GM12878 (cell line): ENCODE measurements at regions not wholly inside any gene's neighbourhood (a gene's known extent, or its start where the extent isn't known, plus 50 kb on each side); places are given as distances from the start of the nearest gene placed in this dataset.

Experiments
- ATAC-seq: fragments of 200-7000 bp; cut with Tn5 transposase; 3 replicates; pipeline ENCODE4 v1.9.1; 2020; ENCODE audit warnings: mild to moderate bottlenecking, moderate library complexity
- BruUV-seq: library from RNA; stranded (reverse); fragments of 400-500 nt; replicated peaks from 2 replicates; lab custom pipeline; 2021; lab: Mats Ljungman, UMichigan
- CTCF ChIA-PET: fragments of 300-600 bp; sonication (Branson Sonifier 250); formaldehyde crosslinking; extraction: SDS; loops from one replicate; lab custom pipeline; 2021; ENCODE audit warnings: inconsistent platforms; lab: Yijun Ruan, JAX
- POLR2A ChIA-PET: fragments of 350-600 bp; formaldehyde crosslinking; extraction: SDS; loops from one replicate; lab custom pipeline; 2021; ENCODE audit warnings: inconsistent platforms; lab: Charles Lee
- RAD21 ChIA-PET: fragments of 300-600 bp; sonication (Branson Sonifier 250); formaldehyde crosslinking; loops from one replicate; lab custom pipeline; 2023; ENCODE audit warnings: antibody characterized with exemption; ENCODE audit not compliant: unreplicated experiment; lab: Charles Lee
- SMC1A ChIA-PET: fragments of 300-600 bp; sonication (Branson Sonifier 250); formaldehyde crosslinking; loops from one replicate; lab custom pipeline; 2023; ENCODE audit not compliant: unreplicated experiment, uncharacterized antibody; lab: Charles Lee
- DNase-seq: peaks from one replicate; pipeline ENCODE4 v3.0.0-alpha.2; 2011; ENCODE audit warnings: low read depth, low spot score
- FAIRE-seq: peaks from 3 replicates; lab custom pipeline; 2011; peaks lifted over from hg19 to GRCh38; lab: Jason Lieb, UNC
- H2AFZ ChIP-seq: 2 replicates; pipeline ENCODE4 v1.6.0; 2011; ENCODE audit warnings: low read depth, low read length, control low read depth; ENCODE audit not compliant: control insufficient read depth
- H3K27ac ChIP-seq: 2 replicates; pipeline ENCODE4 v1.5.1; 2011; ENCODE audit warnings: control low read depth; ENCODE audit not compliant: control insufficient read depth, insufficient read depth
- H3K27me3 ChIP-seq, 2 experiments: replicated peaks in 1 of 2; 2 replicates each; pipeline versions ENCODE4 v1.6.0 to v1.6.1; 2011; ENCODE audit warnings: low read length in 1 of 2; ENCODE audit not compliant: control insufficient read depth in 2 of 2, insufficient read depth in 2 of 2
- H3K36me3 ChIP-seq, 2 experiments: 2 replicates each; pipeline ENCODE4 v1.5.1; 2011; ENCODE audit warnings: low read length in 1 of 2; ENCODE audit not compliant: control insufficient read depth in 2 of 2, insufficient read depth in 2 of 2
- H3K4me1 ChIP-seq: 2 replicates; pipeline ENCODE4 v1.6.1; 2011; ENCODE audit warnings: mild to moderate bottlenecking, low read length, moderate library complexity, mixed read lengths; ENCODE audit not compliant: control insufficient read depth, insufficient read depth
- H3K4me2 ChIP-seq: 2 replicates; pipeline ENCODE4 v1.6.0; 2011; ENCODE audit warnings: control low read depth; ENCODE audit not compliant: control insufficient read depth, insufficient read depth
- H3K4me3 ChIP-seq: fragments of 200-600 bp; sonication (generic); 2 replicates; pipeline ENCODE4 v1.5.1; 2016
- H3K79me2 ChIP-seq: 2 replicates; pipeline ENCODE4 v1.6.0; 2011; ENCODE audit warnings: low read length; ENCODE audit not compliant: control insufficient read depth, insufficient read depth
- H3K9ac ChIP-seq: 2 replicates; pipeline ENCODE4 v1.8.0; 2011; ENCODE audit warnings: low read length, control low read depth, mixed read lengths; ENCODE audit not compliant: control insufficient read depth, insufficient read depth
- H3K9me3 ChIP-seq: replicated peaks from 3 replicates; pipeline ENCODE4 v1.5.1; 2011; ENCODE audit warnings: mild to moderate bottlenecking, low read length; ENCODE audit not compliant: control insufficient read depth, insufficient read depth
- H4K20me1 ChIP-seq: 2 replicates; pipeline ENCODE4 v1.6.0; 2011; ENCODE audit not compliant: control insufficient read depth, insufficient read depth
- DPF2 ChIP-seq: fragments of 450-650 bp; IDR thresholded peaks from 2 replicates; pipeline ENCODE4 v1.6.1; 2017; ENCODE audit warnings: mild to moderate bottlenecking
- EZH2 ChIP-seq: IDR thresholded peaks from 2 replicates; pipeline ENCODE4 v1.6.1; 2012; ENCODE audit warnings: low read depth, mild to moderate bottlenecking, control low read depth, inconsistent platforms, low read length, borderline replicate concordance; ENCODE audit not compliant: control insufficient read depth
- FOS ChIP-seq: IDR thresholded peaks from 3 replicates; pipeline ENCODE4 v1.6.1; 2011; ENCODE audit warnings: borderline replicate concordance; ENCODE audit not compliant: insufficient read length; ENCODE audit errors: extremely low read depth
- KAT2A ChIP-seq: conservative IDR thresholded peaks from 2 replicates; pipeline ENCODE4 v1.6.1; 2011; ENCODE audit warnings: low read depth, low read length; ENCODE audit not compliant: control insufficient read depth
- RCOR1 ChIP-seq: conservative IDR thresholded peaks from 2 replicates; pipeline ENCODE4 v1.6.1; 2012; ENCODE audit warnings: low read depth, low read length, improper control_type of control experiment
- RELB ChIP-seq: fragments of 450-650 bp; IDR thresholded peaks from 2 replicates; pipeline ENCODE4 v1.6.1; 2017; ENCODE audit warnings: low read depth, mild to moderate bottlenecking, moderate library complexity
- USF1 ChIP-seq: IDR thresholded peaks from 2 replicates; pipeline ENCODE4 v1.6.1; 2011; ENCODE audit warnings: borderline replicate concordance, low read depth, mild to moderate bottlenecking, moderate library complexity, mixed read lengths, low read length; ENCODE audit not compliant: insufficient read depth; ENCODE audit errors: extremely low read length
- YY1 ChIP-seq: IDR thresholded peaks from 2 replicates; pipeline ENCODE4 v1.6.1; 2011; ENCODE audit warnings: low read depth, mild to moderate bottlenecking, low read length
- ZSCAN29 ChIP-seq: fragments of 450-650 bp; IDR thresholded peaks from 2 replicates; pipeline ENCODE4 v1.6.1; 2017; ENCODE audit warnings: mild to moderate bottlenecking, moderate library complexity
- WGBS: methylation state at CpG from one replicate; pipeline ENCODE4 v1.1.6; 2016; ENCODE audit warnings: low lambda C conversion rate; ENCODE audit not compliant: insufficient replicate concordance, insufficient coverage; ENCODE audit errors: missing lambda C conversion rate; 5-methylcytosine and 5-hydroxymethylcytosine counted together
- in situ Hi-C: fragments of 300-500 bp; cut with MboI; formaldehyde crosslinking; loops from 9 replicates; pipeline ENCODE4 v1.14.3; 2018; ENCODE audit warnings: mixed read lengths
- intact Hi-C: fragments of 100-400 bp; cut with micrococcal nuclease; formaldehyde crosslinking; loops from one replicate; pipeline ENCODE4 v1.14.2; 2022; ENCODE audit not compliant: unreplicated experiment

- no peak for FAIRE-seq
- ChIA-PET RAD21 (no interaction called here), POLR2A (no interaction called here), SMC1A (no interaction called here), CTCF (no interaction called here)
- ATAC-seq = no peak
- Histone ChIP-seq H3K4me3 (no peak overlapping the region), H3K9ac (no peak overlapping the region), H3K79me2 (no peaks in the 10 kb centered on the region), H3K36me3 (no peaks in the 10 kb centered on the region), H3K9me3 (no peaks in the 10 kb centered on the region; the same call in 2 of the 3 replicates), H3K27me3 (no peaks in the 10 kb centered on the region), H4K20me1 (no peaks in the 10 kb centered on the region), H3K4me2 (no peak overlapping the region), H3K4me1 (no peaks in the 10 kb centered on the region), H2AFZ (no peak overlapping the region), H3K27ac (no peak overlapping the region)
- BruUV-seq = no TSS peak
- 0% methylated on average over 3 of the region's 3 CpGs for WGBS
- no peak for DNase-seq
- no peak for TF ChIP-seq YY1
- no peak for TF ChIP-seq DPF2
- in situ Hi-C loops (no loop called here), intact Hi-C loops (no loop called here)
Observed at GRCh38 chr20:19872001-19872400, 113.9 kb downstream of the RIN2 start.

GRCh38 chr20:19874040-19874727 lies 116.1 kb downstream of the RIN2 start:
- DNase-seq (no peak), FAIRE-seq (no peak), ATAC-seq (no peak; the same call in 2 of the 3 replicates)
- no peaks in the 10 kb centered on the region for H3K4me1 ChIP-seq
- ChIA-PET CTCF (interaction anchor here (0.7 kb wide), 1 partner anchor 372 kb away, joined by 3 read pairs; no protein-coding TSS in a partner anchor), RAD21 (no interaction called here), POLR2A (interaction anchor here (1.0 kb wide), 1 partner anchor 9 kb away, joined by 3 read pairs; no protein-coding TSS in a partner anchor)
- no peaks in the 10 kb centered on the region for H4K20me1 ChIP-seq
- H3K36me3 ChIP-seq = no peaks in the 10 kb centered on the region
- WGBS = 19% methylated on average over 2 of the region's 2 CpGs
- no peaks in the 10 kb centered on the region; the same call in 2 of the 3 replicates for H3K9me3 ChIP-seq
- no peaks in the 10 kb centered on the region for H3K79me2 ChIP-seq
- H3K4me3 ChIP-seq = no peak overlapping the region
- no peak overlapping the region for H2AFZ ChIP-seq
- no TSS peak for BruUV-seq
- H3K4me2 ChIP-seq = no peak overlapping the region
- TF ChIP-seq FOS = no peak
- TF ChIP-seq ZSCAN29 = no peak
- TF ChIP-seq RELB = no peak
- TF ChIP-seq EZH2 = no peak
- TF ChIP-seq KAT2A = no peak
- TF ChIP-seq USF1 = no peak
- no peak for TF ChIP-seq RCOR1
- TF ChIP-seq, all 136 proteins: peak for 0
- SMC1A ChIA-PET = no interaction called here
- intact Hi-C loops = no loop called here
- Histone ChIP-seq H3K27me3 (no peaks in the 10 kb centered on the region; a peak in 1 of 4 replicates), H3K27ac (no peak overlapping the region), H3K9ac (no peak overlapping the region)
- in situ Hi-C loops = no loop called here
